ENCODE measurements at regions not wholly inside any gene's neighbourhood (a gene's known extent, or its start where the extent isn't known, plus 50 kb on each side); places are given as distances from the start of the nearest gene placed in this dataset.

DNA sequence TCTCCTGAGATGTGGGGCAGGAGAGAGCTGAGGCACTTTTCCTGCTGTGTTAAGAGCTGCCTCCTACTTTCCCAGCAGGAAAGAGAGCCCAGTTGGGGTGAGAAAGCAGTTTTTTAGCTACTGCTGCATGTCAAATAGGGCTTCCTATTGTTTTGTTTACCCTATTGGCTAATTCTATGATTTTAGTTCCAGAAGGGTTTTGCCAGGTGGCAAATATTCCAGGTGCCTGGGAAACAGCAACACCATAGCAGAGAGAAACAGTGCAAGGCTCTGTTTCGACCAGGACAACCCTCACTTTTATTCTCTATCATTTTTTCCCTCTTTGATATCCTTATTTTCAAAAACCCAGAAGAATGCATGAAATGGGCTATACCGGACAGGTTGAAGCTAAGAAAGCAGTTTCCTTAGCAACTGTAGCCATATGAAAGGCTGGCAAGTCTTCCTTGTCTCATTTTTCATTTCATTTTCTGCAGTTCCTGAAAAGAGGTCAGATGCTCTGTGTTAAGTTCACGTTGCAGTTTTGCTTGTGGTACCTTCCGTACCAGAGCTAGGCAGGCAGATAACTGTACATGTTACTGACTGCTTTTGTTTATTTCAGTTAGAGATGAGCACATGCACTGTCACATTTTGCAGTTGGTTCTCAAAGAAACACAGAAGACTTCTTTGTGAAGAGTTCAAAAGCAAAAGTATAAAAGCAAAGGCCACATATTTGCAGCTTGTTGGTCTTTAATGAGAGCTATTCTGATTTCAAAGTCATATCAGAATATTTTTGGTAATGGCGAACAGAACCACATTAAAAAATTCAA is 84.8 kb downstream of the AQP4 start:
- Mint-ChIP-seq H3K27ac (ENCODE audit: unreplicated experiment) (no peak overlapping the region), H3K4me3 (ENCODE audit: unreplicated experiment) (no peak overlapping the region), H3K4me1 (ENCODE audit: unreplicated experiment) (peaks cover 36% of the 10 kb centered on the region), H3K9me3 (ENCODE audit: unreplicated experiment) (no peaks in the 10 kb centered on the region), H3K36me3 (ENCODE audit: low read depth, unreplicated experiment) (no peaks in the 10 kb centered on the region), H3K27me3 (ENCODE audit: unreplicated experiment) (peaks cover 4% of the 10 kb centered on the region)
- TF ChIP-seq, protein P1, sequence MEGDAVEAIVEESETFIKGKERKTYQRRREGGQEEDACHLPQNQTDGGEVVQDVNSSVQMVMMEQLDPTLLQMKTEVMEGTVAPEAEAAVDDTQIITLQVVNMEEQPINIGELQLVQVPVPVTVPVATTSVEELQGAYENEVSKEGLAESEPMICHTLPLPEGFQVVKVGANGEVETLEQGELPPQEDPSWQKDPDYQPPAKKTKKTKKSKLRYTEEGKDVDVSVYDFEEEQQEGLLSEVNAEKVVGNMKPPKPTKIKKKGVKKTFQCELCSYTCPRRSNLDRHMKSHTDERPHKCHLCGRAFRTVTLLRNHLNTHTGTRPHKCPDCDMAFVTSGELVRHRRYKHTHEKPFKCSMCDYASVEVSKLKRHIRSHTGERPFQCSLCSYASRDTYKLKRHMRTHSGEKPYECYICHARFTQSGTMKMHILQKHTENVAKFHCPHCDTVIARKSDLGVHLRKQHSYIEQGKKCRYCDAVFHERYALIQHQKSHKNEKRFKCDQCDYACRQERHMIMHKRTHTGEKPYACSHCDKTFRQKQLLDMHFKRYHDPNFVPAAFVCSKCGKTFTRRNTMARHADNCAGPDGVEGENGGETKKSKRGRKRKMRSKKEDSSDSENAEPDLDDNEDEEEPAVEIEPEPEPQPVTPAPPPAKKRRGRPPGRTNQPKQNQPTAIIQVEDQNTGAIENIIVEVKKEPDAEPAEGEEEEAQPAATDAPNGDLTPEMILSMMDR (IDR thresholded peaks at IDR 0.05; ENCODE audit: unreplicated experiment) = no peak
- DNase-seq (ENCODE audit: low spot score) = no peak

DNA sequence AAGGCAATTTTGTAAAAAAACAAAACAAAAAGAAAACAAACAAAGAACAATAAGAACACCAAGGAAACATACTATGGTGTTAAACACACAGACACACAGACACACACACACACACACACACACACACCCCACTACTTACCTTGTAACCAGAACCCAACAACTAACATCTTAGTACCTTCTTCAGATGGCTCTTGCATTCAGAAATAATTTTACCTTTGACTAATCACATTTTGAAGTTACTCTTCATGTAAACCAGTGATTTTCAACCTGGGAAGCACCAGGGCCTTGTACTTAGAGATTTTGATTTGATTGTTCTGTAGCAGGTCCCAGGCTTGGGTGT is 87.5 kb downstream of the AQP4 start:
- Mint-ChIP-seq H3K27me3 (ENCODE audit: unreplicated experiment) (peaks cover 4% of the 10 kb centered on the region), H3K27ac (ENCODE audit: unreplicated experiment) (no peak overlapping the region), H3K36me3 (ENCODE audit: low read depth, unreplicated experiment) (no peaks in the 10 kb centered on the region), H3K4me3 (ENCODE audit: unreplicated experiment) (no peak overlapping the region), H3K4me1 (ENCODE audit: unreplicated experiment) (peaks cover 48% of the 10 kb centered on the region), H3K9me3 (ENCODE audit: unreplicated experiment) (no peaks in the 10 kb centered on the region)
- no peak for DNase-seq (ENCODE audit: low spot score)
- TF ChIP-seq, protein P1 (IDR thresholded peaks at IDR 0.05; ENCODE audit: unreplicated experiment) = no peak

DNA sequence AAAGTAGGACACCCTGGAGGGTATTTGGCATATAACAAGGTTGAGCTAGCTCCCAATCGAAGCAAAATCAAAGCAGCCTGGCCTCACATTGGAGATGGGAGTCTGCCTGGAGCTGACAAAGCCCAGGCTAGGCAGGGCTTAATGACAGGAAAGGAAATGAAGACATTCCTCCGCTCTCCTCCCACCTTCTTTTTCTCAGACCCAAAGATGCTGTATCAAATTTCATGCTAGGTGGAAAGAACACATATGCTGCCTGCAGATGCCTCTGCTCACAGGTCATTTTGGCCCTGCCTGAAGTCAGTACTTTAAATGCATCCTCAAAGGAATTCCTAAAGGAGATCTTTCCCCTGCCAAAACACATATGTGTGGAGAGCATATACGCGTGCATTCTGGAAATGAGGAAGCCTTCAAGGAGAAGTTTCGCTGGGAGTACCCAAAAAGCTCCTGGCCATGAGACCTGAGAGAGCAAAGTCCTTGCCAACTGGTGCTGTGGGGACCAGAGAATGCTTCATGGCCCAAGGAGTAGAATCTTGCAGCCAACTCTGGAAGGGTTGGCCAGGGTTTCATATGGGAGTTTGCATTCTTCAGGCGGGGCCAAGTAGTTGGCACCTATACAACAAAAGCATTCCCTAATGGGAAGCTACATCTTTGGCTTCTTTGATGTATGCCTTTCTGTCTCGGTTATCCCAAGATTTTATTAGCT is 88.0 kb downstream of the AQP4 start:
- peaks cover 47% of the 10 kb centered on the region for H3K4me1 Mint-ChIP-seq (ENCODE audit: unreplicated experiment)
- H3K4me3 Mint-ChIP-seq (ENCODE audit: unreplicated experiment) = no peak overlapping the region
- no peak overlapping the region for H3K27ac Mint-ChIP-seq (ENCODE audit: unreplicated experiment)
- no peak for DNase-seq (ENCODE audit: low spot score)
- H3K27me3 Mint-ChIP-seq (ENCODE audit: unreplicated experiment) = peaks cover 4% of the 10 kb centered on the region
- no peaks in the 10 kb centered on the region for H3K36me3 Mint-ChIP-seq (ENCODE audit: low read depth, unreplicated experiment)
- TF ChIP-seq, protein P1 (IDR thresholded peaks at IDR 0.05; ENCODE audit: unreplicated experiment) = no peak
- H3K9me3 Mint-ChIP-seq (ENCODE audit: unreplicated experiment) = no peaks in the 10 kb centered on the region

DNA sequence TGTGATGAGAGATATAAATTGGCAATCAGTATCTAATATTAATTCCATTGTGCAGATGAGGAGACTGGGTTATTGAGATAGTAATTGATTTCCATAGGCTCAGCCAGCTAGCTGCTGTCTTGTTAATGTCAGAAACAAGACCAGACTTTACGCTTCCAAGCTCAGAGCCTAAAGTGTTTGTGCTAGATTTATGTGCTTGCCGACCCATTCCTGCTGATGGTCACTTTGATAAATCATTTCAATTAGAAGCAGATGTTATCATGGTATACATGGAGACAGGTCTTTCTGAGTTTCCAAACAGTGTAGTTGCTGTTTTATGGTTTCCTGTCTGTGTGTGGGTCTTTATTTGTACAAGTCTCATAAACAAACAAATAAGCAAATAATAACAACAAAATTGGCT is 92.8 kb downstream of the AQP4 start:
- Mint-ChIP-seq H3K4me3 (ENCODE audit: unreplicated experiment) (no peak overlapping the region), H3K27me3 (ENCODE audit: unreplicated experiment) (no peaks in the 10 kb centered on the region)

More for the DNA sequence above, 92.8 kb downstream of the AQP4 start:
- TF ChIP-seq, protein P1 (IDR thresholded peaks at IDR 0.05; ENCODE audit: unreplicated experiment) = no peak
- H3K9me3 Mint-ChIP-seq (ENCODE audit: unreplicated experiment) = no peaks in the 10 kb centered on the region
- H3K27ac Mint-ChIP-seq (ENCODE audit: unreplicated experiment) = no peak overlapping the region
- no peaks in the 10 kb centered on the region for H3K36me3 Mint-ChIP-seq (ENCODE audit: low read depth, unreplicated experiment)
- DNase-seq (ENCODE audit: low spot score) = no peak
- H3K4me1 Mint-ChIP-seq (ENCODE audit: unreplicated experiment) = peaks cover 31% of the 10 kb centered on the region

All from endothelial cell (in vitro differentiated cells).